Hepatocyte (in vitro differentiated cells): ENCODE measurements at regions not wholly inside any gene's neighbourhood (a gene's known extent, or its start where the extent isn't known, plus 50 kb on each side); places are given as distances from the start of the nearest gene placed in this dataset.

Experiments used
- EZH2 ChIP-seq: fragments of 200-600 bp; sonication (generic); IDR thresholded peaks from 2 replicates; pipeline ENCODE4 v1.6.1; 2016; ENCODE audit warnings: antibody characterized with exemption, mild to moderate bottlenecking, borderline replicate concordance
- TF ChIP-seq, protein P1 (sequence below): fragments of 200-600 bp; sonication (generic); IDR thresholded peaks from 2 replicates; pipeline ENCODE4 v1.5.1; 2016; ENCODE audit warnings: antibody characterized with exemption, mild to moderate bottlenecking; ENCODE audit not compliant: poor library complexity

DNA sequence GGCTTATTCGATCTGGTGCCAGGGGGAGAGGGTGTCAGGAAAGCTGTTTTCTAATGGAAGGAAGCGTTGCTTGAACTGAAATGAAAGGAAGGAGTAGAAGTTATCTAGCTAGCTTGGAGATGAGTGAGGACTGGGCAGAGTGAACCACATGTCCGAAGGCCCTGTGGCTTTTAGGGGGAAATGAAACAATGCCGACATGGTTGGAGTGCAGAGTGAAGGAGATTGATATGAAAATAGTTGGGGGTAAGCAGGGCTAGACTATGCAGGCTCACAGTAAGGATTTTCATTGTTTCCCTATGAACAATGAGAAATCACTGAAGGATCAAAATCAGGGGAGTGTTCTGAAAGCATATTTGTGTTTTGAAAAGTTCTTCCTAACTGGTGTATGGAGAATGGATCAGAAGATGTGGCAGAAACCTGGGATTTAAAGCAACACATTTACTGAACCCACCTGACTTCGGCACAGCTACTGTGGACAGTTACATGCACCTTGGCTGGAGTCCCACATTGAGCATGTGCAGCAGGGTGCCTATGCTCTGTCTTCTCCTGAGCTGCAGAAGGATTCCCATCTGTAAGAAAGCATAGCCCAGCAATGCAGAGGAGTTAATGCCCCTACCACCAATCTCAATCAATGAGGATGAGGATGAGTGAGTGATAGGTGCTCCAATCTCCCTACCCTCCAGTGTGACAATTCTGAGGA, 144.4 kb upstream of the TBCA start:
- TF ChIP-seq, protein P1, sequence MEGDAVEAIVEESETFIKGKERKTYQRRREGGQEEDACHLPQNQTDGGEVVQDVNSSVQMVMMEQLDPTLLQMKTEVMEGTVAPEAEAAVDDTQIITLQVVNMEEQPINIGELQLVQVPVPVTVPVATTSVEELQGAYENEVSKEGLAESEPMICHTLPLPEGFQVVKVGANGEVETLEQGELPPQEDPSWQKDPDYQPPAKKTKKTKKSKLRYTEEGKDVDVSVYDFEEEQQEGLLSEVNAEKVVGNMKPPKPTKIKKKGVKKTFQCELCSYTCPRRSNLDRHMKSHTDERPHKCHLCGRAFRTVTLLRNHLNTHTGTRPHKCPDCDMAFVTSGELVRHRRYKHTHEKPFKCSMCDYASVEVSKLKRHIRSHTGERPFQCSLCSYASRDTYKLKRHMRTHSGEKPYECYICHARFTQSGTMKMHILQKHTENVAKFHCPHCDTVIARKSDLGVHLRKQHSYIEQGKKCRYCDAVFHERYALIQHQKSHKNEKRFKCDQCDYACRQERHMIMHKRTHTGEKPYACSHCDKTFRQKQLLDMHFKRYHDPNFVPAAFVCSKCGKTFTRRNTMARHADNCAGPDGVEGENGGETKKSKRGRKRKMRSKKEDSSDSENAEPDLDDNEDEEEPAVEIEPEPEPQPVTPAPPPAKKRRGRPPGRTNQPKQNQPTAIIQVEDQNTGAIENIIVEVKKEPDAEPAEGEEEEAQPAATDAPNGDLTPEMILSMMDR, result no peak
- TF ChIP-seq EZH2, result no peak
